ENCODE measurements at regions not wholly inside any gene's neighbourhood (a gene's known extent, or its start where the extent isn't known, plus 50 kb on each side); places are given as distances from the start of the nearest gene placed in this dataset.

DNA sequence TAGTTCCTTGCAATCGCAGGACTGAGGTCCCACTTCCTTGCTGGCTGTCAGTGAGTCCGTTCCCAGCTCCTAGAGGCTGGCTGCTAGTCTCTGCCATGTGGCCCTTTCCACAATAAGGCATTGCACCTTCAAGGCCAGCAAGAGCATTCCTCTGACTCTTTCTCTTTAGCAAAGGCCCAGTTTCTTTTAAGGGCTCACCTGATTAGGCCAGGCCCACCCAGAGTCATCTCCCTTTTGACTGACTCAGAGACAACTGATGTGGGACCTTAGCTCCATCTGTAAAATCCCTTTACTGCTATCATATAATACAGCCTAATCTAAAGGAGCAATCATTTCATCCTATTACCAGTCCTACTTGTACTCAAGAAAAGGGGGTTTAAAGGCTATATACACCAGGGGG lies 278.2 kb downstream of the SLC4A3 start:
- FAIRE-seq: no peak

DNA sequence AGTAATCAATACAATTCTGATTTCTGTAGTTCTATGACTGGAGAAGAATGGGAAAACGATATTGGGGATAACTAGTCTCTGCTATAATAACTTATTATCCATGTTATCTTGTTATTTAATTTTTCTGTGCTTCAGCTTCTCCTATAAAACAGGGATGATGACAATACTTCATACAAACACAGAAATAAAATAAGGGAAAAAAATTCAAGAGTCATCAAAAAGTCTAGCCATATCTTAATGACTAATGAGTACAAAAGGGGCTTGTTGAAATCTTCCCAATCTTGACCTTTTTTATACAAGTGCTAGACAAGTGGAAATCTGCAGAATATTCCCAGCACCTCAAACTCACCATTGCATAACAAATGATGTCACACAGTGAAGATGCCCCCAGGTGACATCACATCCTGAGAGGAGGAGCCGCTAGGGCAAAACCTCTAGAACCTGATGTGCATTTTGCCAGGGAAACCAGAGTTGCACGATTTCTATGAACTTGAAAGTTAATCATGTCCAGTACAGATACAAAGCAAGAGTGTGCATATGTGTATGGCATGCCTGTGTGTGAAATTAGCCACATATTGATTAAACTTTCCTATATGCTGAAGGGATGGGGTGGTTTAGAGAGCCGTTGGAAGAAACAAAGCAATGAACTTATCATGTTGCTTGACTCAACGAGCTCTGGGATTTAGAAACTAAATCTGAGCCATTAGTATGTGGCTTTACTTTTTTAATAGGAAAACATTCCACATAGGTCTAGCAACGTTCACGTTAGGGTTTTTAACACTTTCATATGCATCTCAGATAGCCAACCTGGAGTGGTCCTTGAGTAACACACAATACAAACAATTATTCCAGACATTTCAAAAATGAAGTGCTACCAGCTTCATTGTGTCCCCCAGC lies 278.9 kb downstream of the SLC4A3 start:
- FAIRE-seq: no peak

DNA sequence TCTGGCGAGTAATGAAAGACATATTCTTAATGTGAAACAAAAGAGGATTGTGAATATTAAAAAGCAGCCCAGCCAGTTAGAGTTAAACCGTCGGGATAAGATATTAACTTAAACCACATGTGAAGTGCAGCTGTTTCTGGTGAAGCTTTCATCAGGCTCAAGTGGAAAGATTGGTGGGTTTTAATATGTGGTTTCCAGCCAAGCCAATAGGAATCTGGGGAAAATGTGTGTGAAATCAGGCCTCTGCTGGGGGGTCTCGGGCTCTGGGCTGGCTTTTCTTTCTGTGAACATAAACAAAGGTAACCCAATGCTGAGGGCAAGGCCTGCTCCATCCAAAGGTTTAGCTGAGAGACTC lies 279.6 kb downstream of the SLC4A3 start:
- no peak for FAIRE-seq

DNA sequence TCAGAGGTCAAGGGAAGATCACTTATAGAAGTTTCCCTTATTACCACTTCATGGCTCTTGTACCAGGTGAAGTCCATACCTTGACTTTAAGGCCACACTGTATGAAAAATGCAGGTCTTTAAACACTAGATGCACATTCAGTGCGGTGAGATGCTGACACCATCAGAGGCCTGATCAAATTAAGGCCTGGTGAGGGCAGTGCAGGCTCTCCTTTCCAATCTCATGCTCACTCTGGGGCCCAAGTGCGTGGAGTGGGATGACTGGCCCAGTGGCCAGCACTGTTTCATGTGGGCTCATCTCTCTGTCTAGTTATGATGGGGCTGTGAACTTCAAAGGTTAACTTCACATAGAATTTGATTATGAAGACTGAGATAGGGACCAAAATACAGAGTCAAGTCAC lies 281.1 kb downstream of the SLC4A3 start:
- FAIRE-seq: no peak

DNA sequence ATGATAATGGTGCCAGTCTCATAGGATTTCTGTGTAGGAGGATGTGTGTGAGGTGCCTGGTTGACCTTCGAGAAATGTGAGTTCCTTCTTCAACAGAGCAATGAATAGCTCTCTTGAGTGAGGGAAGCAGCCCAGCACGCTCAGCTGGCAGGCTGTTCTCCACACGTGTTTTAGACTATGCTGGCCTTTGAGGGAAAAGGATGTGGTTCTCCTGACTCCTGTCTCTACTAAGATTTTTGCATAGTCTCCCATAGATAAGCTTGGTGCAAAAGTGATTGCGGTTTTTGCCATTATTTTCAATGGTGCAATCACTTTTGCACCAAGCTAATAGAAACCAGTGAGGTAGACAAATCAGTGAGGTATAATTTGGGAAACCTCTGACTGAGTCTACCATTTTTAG lies 284.1 kb downstream of the SLC4A3 start:
- no peak for FAIRE-seq

DNA sequence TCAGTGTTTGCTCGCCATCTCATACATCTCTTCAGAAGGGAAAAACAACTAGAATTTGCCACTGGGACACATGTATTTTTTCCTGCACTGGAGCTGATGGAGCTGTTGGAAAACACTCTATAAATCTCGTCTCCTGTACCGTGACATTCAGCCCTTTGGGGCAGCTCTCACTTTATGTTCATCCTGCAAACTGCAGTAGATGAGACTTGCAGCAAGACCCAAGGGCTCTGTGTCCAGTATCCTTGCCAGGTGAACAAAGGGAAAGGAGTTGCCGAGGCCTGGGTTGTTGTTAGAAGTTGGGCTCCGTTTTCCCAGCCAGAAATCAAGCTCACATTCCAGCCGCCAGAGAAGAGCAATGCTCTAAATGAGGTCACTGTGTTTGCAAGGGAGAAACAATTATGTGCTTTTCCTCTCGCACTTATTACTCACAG lies 285.1 kb downstream of the SLC4A3 start:
- no peak for FAIRE-seq

DNA sequence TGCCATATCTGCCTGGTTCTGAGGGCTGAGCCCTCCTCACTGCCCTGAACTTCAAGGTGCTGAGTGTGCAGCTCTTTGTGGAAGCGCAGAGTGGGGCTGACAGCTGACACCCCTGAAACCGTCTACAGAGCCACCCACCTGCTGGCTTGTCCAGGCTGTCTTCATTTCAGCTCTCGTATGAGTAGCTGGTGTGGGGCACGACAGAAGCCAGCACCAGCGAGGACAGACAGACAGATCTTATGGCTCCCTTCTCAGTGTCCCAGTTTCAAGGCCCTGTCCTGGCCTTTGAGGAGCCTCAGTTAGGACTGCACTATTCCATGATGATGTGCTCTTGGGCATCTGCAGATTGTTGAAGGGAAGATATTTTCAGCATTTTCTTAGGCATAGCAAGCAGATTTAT lies 287.1 kb downstream of the SLC4A3 start:
- FAIRE-seq: no peak

DNA sequence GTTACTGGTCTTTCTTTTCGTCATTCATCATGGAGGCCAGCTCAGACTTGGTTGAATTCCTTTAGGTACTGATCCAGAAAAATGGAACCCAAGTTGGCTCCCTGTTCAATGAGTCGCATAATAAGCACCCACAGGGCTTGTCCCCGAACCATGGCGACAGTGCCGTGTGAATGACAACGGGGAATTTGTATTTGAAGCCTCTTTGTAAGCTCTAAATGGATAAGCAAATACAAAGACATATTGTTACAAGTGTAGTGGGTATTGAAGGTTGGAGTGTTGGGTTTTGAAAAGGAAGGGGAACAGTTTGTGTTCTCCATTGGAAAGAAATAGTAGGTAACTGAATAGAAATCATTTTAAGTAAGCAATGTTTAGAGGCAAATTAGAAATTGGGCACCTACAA lies 288.9 kb downstream of the SLC4A3 start:
- FAIRE-seq: no peak

DNA sequence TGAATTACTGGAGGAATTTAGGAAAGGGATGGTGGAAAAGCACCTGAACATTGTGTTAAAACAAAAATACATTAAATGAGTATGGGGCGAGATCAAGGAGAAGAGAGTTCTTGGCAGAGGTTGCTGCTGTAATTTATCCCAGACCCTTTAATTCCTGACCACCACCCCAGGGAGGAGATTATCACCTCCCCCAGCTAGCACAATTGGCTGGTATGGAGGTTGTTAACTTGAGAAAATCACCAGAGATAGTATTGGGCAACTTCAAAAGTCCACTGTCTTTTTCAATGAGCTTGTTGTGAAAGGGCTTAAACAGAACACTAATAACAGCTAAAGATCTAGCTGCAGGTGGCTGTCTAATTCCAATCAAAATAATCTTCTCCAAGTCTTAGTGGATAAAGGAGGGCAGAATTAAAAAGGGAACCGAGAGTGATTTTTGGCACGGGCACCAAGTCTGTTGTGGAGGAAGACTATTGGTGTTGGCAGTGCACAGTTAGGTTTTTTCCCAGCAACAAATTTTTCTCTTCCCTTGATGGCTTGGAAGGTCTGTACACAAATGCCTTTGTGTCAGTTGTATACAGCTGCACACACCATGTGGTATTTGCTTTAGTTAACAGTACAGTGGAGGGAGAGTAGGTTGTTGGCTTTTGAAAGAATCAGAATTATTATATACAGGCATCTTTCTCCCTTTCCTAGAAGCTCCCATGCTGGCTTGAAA lies 289.5 kb downstream of the SLC4A3 start:
- FAIRE-seq: no peak

DNA sequence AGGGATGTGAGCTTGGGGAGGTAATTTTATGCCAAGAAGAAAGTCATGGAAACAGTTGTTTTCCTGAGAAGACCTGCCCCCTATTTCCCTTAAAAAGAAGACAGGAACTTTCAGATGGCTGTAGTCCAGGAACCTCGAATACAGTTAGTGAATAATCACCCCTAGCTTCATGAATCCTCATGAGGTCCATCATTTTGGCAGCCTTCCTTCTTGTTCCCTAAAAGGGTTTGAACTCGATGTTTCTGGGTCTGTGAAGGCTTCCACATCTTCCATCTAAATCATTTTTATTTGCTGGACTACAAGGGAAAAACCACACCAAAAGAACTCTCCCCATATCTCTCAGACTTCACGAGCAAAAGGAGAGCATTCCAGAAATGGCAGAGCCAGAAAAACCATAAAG lies 290.8 kb downstream of the SLC4A3 start:
- FAIRE-seq: no peak

DNA sequence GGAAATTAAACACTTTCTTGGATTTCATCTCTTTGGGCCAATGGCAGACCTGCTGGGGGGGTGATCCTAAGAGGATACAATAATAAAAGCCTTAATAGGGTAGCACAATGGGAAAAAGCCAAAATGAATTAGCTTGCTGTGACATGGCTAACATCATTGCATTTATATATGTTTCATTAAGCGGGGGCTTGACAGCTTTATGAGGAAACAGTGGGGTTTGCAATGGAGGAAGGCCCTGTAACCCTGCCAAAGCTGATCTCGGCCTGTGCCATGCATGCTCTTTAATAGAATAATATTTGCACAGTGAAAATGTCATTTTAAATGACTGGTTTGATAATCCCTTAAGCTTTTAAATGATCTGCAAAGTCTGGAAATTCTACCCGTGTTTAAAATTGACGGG lies 291.5 kb downstream of the SLC4A3 start:
- FAIRE-seq: no peak

DNA sequence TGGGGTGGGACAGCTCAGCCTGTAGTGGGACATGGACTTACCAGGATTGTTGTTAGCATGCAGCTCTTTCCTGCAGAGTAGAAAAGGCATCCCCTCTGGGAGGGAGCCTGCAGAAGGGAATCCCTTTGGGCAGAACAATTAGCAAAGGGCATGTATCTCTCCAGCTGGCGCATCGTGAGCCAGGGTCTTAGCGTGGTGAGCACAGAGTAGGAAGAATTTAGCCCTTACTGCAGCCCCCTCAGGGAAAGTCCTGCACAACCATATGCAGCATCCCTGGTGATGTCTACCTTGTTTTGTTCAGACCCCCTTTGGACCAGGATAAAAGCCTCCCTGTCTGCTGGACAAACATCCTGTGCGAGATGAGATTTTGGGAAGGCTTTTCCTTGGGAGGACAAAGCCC lies 292.1 kb downstream of the SLC4A3 start:
- no peak for FAIRE-seq

DNA sequence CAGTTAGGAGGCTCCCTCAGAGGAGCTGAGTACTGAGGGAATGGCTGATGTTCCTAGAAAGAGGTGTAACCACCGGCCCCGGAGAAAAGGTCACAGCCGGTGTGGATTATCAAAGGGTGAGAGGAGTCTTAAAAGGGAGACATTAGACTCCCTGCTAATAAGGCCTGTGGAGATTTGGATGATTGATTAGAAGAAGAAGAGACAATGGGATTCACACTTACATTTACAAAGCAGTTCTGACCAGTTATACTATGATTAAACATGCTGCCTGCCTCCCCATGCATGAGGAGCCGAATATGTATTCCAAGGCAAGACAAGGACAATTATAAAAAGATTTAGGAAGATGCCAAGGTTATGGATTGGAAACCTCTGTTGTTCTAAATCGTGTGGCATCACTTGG lies 302.4 kb downstream of the SLC4A3 start:
- no peak for FAIRE-seq

DNA sequence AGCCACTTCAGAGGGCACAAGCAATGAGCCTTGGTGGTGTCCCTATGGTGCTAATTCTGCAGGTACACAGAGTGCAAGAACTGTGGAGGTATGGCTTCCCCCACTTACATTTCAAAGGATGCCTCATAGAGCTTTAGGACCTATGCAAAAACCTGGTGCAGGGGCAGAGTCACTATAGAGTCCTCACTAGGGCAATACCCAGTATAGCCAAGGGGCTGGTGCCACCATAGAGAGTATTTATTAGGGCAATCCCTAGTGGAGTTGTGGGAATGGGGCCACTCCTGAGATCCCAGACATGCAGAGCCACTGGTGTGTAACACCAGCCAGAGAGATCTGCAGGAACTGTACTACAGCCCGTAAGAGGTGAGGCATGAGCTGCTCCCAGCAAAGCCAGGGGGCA lies 312.2 kb downstream of the SLC4A3 start:
- no peak for FAIRE-seq

DNA sequence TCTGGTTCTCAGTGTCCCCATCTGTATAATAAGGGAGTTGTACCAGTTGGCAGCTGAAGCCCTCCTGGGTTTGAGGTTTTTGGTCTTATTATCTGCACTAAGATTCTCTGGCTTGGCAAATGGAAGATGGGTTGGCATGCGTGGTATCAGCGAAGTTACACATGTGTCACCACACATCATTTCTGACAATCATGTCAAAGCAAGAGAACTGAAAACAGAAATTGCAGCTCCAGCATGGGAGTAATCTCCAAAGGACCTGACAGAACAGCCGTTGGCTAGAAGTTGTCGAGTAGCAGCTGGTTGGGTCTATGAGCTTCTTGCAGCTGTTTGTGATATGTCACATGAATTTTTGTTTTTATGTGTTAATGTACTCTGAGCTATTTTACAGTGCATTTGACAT lies 317.4 kb downstream of the SLC4A3 start:
- no peak for FAIRE-seq

DNA sequence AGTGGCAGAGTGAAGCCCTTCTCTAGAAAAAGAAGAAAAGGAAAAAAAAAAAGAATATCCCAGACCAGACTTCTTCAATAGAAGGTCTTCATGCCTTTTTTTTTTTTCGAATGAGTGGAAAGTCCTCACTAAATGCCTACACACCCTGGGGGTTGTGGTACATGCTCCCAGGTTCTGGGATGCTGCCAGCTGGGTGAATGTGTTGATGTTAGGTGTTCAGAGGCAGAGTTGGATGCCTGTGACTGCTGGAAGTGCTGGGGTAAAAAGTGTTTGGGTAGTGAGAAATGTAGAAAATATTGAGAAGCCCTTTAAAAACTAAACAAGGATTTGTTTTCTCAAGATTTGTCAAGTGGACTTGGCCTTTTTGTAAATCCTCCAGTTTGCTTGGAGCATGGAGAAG lies 318.6 kb downstream of the SLC4A3 start:
- FAIRE-seq: no peak

DNA sequence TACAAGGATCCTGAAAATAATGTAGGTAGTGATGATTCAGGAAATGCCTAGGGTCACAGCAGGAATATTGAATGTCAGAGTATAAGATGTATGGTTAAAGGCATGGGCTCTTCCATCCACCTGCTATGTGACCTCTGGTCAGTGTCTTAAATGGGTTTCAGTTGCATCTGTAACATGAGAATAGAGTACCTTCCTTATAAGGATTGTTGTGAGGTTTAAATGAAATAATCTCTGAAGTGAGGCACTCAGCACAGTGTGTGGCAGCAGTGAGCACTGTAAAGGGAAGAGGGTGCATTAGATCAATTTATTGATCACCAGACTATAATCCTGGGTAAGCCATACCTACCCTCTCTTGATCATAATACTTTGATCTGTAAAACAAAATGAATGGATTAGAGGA lies 319.1 kb downstream of the SLC4A3 start:
- FAIRE-seq: no peak

DNA sequence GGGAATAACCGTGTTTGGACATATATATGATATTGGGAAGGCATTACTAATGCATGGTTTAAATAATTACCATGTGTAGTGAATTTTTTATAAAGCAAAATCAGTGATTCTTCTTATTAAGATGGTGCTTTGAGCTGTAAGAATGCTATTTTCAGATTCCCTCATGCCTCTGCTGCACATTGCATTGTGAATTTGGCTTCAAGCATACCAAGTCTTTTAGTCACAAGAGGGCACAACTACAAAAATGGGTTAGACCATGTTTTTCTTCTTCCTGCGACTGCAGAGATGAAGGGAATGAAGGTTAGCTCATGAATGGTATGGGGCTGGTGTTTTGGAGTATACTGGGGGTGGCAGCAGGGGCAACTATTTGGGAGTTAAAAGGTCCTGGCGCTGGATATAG lies 320.1 kb downstream of the SLC4A3 start:
- no peak for FAIRE-seq

DNA sequence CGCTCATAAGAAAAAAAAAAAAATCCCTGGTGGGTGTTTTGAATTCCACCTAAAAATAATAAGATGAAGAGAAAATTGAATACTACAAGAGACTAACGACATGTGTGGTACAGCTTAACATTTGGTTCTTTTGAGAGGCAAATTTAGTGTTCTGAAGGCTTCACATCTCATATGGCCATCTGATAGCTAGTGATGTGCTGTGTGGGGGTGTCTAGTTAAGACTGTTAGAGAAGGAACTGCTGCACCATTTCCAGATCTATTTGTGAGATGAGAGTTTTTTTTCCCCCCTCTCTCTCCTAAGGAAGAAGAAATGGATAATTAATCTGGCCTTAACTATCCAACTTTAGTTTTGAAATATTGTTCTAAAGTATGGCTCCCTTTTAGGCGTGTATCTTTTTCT lies 321.6 kb downstream of the SLC4A3 start:
- no peak for FAIRE-seq

DNA sequence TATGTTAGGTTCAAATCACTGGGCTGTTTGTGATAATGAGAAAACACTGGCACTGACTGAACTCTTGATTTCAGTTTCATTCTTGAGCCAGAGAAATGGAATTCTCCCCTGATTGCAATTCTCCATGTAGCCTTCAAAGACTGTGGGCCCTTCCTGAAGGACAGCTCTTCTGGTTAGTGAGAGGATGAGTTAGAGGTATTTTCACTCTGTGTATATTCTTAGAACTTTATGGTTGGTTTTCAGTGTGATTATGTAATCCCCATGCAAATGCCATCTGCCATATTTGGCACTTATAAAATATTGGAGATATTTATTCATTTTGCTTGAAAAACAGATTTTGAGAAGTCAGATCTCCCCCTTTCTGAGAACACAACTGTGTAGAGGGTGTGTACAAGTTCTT lies 323.7 kb downstream of the SLC4A3 start:
- no peak for FAIRE-seq

DNA sequence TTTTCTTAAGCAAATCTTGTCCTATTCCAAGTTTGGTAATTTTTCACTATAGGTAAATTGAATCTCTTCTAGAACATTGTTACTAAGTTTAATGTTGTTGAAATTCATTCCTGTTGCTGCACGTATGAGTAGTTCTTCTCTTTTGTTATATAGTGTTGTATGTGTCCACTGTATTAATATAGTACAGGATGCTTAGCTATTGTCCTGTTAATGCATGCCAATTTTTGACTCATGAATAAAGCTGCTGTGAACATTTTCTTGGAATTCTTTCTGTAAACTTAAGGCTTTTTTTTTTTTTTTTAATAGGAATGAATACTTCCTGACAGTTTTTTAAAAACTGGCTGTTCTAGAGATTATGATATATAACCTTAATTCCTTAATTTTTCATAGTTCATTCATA lies 326.9 kb downstream of the SLC4A3 start:
- FAIRE-seq: no peak

DNA sequence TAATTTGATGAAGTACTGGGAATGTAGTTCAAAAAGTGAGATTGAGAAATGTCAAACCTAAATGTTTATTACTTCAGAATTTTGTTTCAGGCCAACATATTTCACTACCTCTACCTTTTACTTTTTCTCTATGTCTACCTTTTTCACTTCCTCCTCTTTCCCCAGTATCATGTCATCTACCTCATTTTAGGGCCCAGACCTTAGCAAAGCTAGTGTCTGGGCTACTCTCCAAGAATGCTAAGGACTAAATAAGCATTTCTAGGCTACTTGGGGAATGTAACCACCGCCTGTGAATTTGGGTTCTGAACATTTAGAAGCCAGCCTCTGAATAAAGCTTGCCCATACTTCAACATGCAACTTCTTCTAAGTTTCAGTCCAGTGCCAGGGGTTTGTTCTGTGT lies 330.4 kb downstream of the SLC4A3 start:
- FAIRE-seq: no peak

DNA sequence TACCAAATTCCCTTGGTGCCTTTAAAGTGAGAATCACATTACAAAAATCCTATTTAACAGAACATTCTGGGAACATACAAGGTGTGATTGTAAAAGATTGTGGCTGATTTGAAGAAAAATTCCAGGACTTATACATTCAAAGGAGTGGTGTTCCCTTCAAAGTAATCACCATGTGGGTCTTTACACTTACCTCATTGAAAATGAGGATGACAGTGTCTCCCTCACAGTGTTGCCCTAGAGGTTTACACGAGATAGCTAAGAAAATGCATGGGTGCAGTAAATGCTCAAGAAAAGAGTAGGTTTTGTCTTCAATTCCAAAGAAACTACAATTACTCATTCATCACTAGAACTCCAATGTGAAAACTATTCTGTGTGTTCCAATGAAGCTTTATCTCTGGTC lies 331.5 kb downstream of the SLC4A3 start:
- no peak for FAIRE-seq

DNA sequence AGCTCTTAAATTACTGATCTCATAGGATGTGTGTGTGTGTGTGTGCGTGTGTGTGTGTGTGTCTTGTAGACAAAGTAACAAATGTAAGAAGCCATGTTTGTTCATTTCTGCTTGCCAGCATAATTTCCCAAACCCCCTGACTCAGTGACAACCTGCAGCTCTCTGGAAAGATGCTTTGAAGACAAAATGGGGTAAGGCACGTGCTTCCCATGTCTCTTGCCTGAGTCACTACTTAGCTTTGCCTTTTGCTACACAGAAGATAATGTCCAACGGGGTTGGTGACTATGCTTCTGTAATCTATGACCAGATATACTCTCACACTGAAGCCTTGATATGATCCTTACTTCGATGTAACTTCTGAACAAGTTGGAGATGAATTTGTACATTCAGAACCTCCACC lies 332.0 kb downstream of the SLC4A3 start:
- no peak for FAIRE-seq
